ENCODE measurements at regions not wholly inside any gene's neighbourhood (a gene's known extent, or its start where the extent isn't known, plus 50 kb on each side); places are given as distances from the start of the nearest gene placed in this dataset.
"Not testable (repeated sequence)": the region's sequence is repeated elsewhere in the genome, so short reads cannot be mapped to it uniquely, and the experiment has no call there.

DNA sequence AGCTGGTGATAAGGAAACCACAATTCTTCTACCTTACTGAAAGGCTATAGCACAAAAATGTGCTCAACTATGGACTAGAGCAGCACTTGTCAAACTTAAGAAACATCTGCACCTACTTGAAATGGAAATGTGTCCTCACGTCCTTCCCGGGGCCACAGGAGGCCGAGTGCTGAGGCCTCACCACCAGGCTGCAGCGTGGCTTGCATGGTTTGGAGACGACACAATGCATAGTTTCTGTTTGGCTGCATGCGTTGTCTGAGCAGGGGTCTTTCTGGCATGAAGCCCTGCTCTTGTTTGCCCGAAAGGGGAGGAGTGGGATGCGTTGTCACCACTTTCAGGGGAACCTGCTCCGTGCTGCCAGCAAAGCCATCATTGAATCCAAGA lies 228.8 kb downstream of the TTLL2 start:
- TF ChIP-seq POLR2A (IDR thresholded peaks at IDR 0.05; ENCODE audit: low read depth, low read length), result no peak
- no peak for TF ChIP-seq POLR2AphosphoS5 (IDR thresholded peaks at IDR 0.05; ENCODE audit: low read depth, low read length)
- TF ChIP-seq PAX5 (IDR thresholded peaks at IDR 0.05; ENCODE audit: insufficient read depth, low read length, severe bottlenecking), result no peak
- no peak for TF ChIP-seq TAF1 (IDR thresholded peaks at IDR 0.05; ENCODE audit: low read depth, low read length)
- TF ChIP-seq SPI1 (IDR thresholded peaks at IDR 0.05; ENCODE audit: low read depth, low read length), result no peak
- TF ChIP-seq POU2F2 (IDR thresholded peaks at IDR 0.05; ENCODE audit: low read depth, low read length), result no peak
- FAIRE-seq, result no peak

GRCh38 chr6:167554854-167555253 lies 230.0 kb downstream of the TTLL2 start:
- DNase-seq (ENCODE audit: insufficient read length, low spot score), result no peak
- FAIRE-seq, result no peak
- no peak for TF ChIP-seq POU2F2 (IDR thresholded peaks at IDR 0.05; ENCODE audit: low read depth, low read length)
- no peak for TF ChIP-seq SPI1 (IDR thresholded peaks at IDR 0.05; ENCODE audit: low read depth, low read length)
- TF ChIP-seq TAF1 (IDR thresholded peaks at IDR 0.05; ENCODE audit: low read depth, low read length), result no peak
- no peak for TF ChIP-seq POLR2AphosphoS5 (IDR thresholded peaks at IDR 0.05; ENCODE audit: low read depth, low read length)
- TF ChIP-seq POLR2A (IDR thresholded peaks at IDR 0.05; ENCODE audit: low read depth, low read length), result no peak
- no peak for TF ChIP-seq PAX5 (IDR thresholded peaks at IDR 0.05; ENCODE audit: insufficient read depth, low read length, severe bottlenecking)

More for the DNA sequence above, 228.8 kb downstream of the TTLL2 start:
- no peak for DNase-seq (ENCODE audit: insufficient read length, low spot score)

GRCh38 chr6:167555836-167556235 lies 230.9 kb downstream of the TTLL2 start:
- FAIRE-seq (no peak), DNase-seq (ENCODE audit: insufficient read length, low spot score) (no peak)
- TF ChIP-seq PAX5 (IDR thresholded peaks at IDR 0.05; ENCODE audit: insufficient read depth, low read length, severe bottlenecking) (no peak), POU2F2 (IDR thresholded peaks at IDR 0.05; ENCODE audit: low read depth, low read length) (no peak), SPI1 (IDR thresholded peaks at IDR 0.05; ENCODE audit: low read depth, low read length) (no peak), TAF1 (IDR thresholded peaks at IDR 0.05; ENCODE audit: low read depth, low read length) (no peak), POLR2A (IDR thresholded peaks at IDR 0.05; ENCODE audit: low read depth, low read length) (no peak), POLR2AphosphoS5 (IDR thresholded peaks at IDR 0.05; ENCODE audit: low read depth, low read length) (no peak)

DNA sequence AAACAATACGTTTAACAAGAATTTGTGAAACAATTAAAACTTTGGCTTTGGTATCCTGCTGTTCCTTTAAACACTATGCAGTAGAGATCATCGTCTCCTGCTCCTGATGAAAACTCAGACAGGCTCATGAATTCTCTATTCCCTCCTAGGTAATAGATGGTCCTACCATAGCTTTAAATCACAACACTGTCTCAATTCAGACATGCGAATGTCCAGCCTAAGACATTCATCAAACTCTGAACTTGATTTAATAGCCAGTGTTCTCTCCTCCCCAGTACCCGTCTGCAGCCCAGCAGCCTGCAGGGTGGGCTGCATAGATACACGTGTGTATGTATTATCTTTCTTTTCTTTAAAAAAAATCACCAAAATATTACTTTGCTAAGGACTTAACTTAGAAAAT lies 232.8 kb downstream of the TTLL2 start:
- TF ChIP-seq PAX5 (IDR thresholded peaks at IDR 0.05; ENCODE audit: insufficient read depth, low read length, severe bottlenecking) (no peak), POLR2AphosphoS5 (IDR thresholded peaks at IDR 0.05; ENCODE audit: low read depth, low read length) (no peak), POLR2A (IDR thresholded peaks at IDR 0.05; ENCODE audit: low read depth, low read length) (no peak), POU2F2 (IDR thresholded peaks at IDR 0.05; ENCODE audit: low read depth, low read length) (no peak), TAF1 (IDR thresholded peaks at IDR 0.05; ENCODE audit: low read depth, low read length) (no peak), SPI1 (IDR thresholded peaks at IDR 0.05; ENCODE audit: low read depth, low read length) (no peak)
- FAIRE-seq (no peak), DNase-seq (ENCODE audit: insufficient read length, low spot score) (no peak)

GRCh38 chr6:167558246-167559177 lies 233.6 kb downstream of the TTLL2 start:
- FAIRE-seq (no peak), DNase-seq (ENCODE audit: insufficient read length, low spot score) (no peak)
- TF ChIP-seq POU2F2 (IDR thresholded peaks at IDR 0.05; ENCODE audit: low read depth, low read length), result no peak
- TF ChIP-seq POLR2A (IDR thresholded peaks at IDR 0.05; ENCODE audit: low read depth, low read length), result no peak
- TF ChIP-seq TAF1 (IDR thresholded peaks at IDR 0.05; ENCODE audit: low read depth, low read length), result no peak
- TF ChIP-seq PAX5 (IDR thresholded peaks at IDR 0.05; ENCODE audit: insufficient read depth, low read length, severe bottlenecking), result no peak
- TF ChIP-seq POLR2AphosphoS5 (IDR thresholded peaks at IDR 0.05; ENCODE audit: low read depth, low read length), result no peak
- no peak for TF ChIP-seq SPI1 (IDR thresholded peaks at IDR 0.05; ENCODE audit: low read depth, low read length)

- FAIRE-seq (no peak), DNase-seq (ENCODE audit: insufficient read length, low spot score) (no peak)
- no peak for TF ChIP-seq PAX5 (IDR thresholded peaks at IDR 0.05; ENCODE audit: insufficient read depth, low read length, severe bottlenecking)
Observed at GRCh38 chr6:167559675-167560479, 235.0 kb downstream of the TTLL2 start.

- TF ChIP-seq PAX5 (IDR thresholded peaks at IDR 0.05; ENCODE audit: insufficient read depth, low read length, severe bottlenecking) (no peak), POU2F2 (IDR thresholded peaks at IDR 0.05; ENCODE audit: low read depth, low read length) (no peak)
- DNase-seq (ENCODE audit: insufficient read length, low spot score), result no peak
Observed at GRCh38 chr6:167560673-167561569, 236.0 kb downstream of the TTLL2 start.

DNA sequence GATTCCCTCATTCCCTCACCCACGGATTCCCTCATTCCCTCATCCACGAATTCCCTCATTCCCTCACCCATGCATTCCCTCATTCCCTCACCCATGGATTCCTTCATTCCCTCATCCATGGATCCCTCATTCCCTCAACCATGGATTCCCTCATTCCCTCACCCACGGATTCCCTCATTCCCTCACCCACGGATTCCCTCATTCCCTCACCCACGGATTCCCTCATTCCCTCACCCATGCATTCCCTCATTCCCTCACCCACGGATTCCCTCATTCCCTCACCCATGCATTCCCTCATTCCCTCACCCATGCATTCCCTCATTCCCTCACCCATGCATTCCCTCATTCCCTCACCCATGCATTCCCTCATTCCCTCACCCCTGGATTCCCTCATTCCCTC lies 238.0 kb downstream of the TTLL2 start:
- FAIRE-seq; DNase-seq (ENCODE audit: insufficient read length, low spot score): not testable (repeated sequence)

More at GRCh38 chr6:167560673-167561569, 236.0 kb downstream of the TTLL2 start:
- no peak for FAIRE-seq
